GM10248 (cell line): ENCODE measurements at regions not wholly inside any gene's neighbourhood (a gene's known extent, or its start where the extent isn't known, plus 50 kb on each side); places are given as distances from the start of the nearest gene placed in this dataset.

Source experiments
- CTCF ChIA-PET: fragments of 300-600 bp; sonication (Branson Sonifier 250); formaldehyde crosslinking; extraction: SDS; loops from one replicate; lab custom pipeline; 2021; ENCODE audit warnings: antibody characterized with exemption; lab: Yijun Ruan, JAX
- POLR2A ChIA-PET: fragments of 350-650 bp; sonication (Branson Sonifier 250); formaldehyde crosslinking; extraction: SDS; loops from one replicate; lab custom pipeline; 2020; ENCODE audit warnings: antibody characterized with exemption; lab: Yijun Ruan, JAX
- DNase-seq: peaks from one replicate; pipeline ENCODE4 v3.0.0; 2012; ENCODE audit errors: extremely low spot score
- TF ChIP-seq, protein P1 (sequence below): IDR thresholded peaks from 2 replicates; pipeline ENCODE4 v1.5.1; 2012; ENCODE audit warnings: mild to moderate bottlenecking, low read depth; ENCODE audit errors: extremely low read depth, missing control alignments, control extremely low read depth

DNA sequence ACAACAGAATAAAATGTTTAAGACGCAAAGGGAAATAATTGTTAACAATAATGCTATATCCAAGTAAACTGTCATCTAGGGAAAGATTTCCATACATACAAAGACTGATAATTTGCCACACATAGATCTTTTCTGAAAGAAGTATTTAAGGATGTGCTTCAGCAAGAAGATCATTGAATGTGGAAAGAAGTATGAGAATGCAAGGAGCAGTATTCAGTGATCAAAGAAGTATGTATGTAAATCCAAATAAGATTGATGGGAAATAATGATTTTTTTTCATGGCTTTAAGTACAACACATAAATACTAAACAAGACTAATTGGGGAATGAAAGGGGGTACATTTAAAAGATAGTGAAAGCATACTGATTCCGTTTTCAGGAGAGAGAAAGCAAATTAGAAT is 410.4 kb upstream of the HS6ST1 start:
- no peak for DNase-seq
- ChIA-PET CTCF (interaction anchor here (2.6 kb wide), 1 partner anchor 27 kb away, joined by 11 read pairs; no protein-coding TSS in a partner anchor), POLR2A (no interaction called here)
- TF ChIP-seq, protein P1, sequence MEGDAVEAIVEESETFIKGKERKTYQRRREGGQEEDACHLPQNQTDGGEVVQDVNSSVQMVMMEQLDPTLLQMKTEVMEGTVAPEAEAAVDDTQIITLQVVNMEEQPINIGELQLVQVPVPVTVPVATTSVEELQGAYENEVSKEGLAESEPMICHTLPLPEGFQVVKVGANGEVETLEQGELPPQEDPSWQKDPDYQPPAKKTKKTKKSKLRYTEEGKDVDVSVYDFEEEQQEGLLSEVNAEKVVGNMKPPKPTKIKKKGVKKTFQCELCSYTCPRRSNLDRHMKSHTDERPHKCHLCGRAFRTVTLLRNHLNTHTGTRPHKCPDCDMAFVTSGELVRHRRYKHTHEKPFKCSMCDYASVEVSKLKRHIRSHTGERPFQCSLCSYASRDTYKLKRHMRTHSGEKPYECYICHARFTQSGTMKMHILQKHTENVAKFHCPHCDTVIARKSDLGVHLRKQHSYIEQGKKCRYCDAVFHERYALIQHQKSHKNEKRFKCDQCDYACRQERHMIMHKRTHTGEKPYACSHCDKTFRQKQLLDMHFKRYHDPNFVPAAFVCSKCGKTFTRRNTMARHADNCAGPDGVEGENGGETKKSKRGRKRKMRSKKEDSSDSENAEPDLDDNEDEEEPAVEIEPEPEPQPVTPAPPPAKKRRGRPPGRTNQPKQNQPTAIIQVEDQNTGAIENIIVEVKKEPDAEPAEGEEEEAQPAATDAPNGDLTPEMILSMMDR: no peak

DNA sequence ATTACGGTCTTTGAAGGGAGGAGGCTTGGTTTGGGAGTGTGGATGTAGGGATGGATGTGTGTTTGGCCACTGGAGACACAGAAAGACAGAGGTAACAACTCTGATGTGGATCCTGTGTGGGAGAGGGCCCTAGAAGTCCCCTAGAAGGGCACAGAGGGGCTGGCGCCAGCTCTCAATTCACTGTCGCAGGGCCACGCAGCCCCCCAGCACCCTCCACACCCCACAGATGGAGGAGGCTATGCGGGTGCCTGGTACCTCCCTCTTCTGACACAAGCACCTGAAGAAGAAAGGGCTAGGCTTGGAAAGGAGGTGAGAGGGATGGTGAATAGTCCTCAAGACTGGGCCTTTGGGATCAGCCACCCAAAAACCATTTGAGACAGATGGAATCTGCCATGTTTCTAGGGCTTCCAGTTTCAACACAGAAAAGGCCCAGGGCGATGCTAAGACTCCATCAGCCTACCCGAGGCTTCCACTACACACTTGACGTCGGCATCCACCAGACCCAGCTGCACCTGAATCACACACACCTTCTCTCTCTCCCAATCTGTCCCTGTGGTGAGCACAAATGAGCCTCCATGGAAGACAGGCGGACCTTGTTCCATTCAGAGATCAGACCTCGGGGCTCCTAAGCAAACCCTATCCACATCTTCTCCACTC is 413.5 kb upstream of the HS6ST1 start:
- CTCF ChIA-PET: interaction anchor here (1.1 kb wide), 1 partner anchor 16 kb away, joined by 3 read pairs; no protein-coding TSS in a partner anchor
- TF ChIP-seq, protein P1: no peak
- DNase-seq: no peak
- POLR2A ChIA-PET: no interaction called here

DNA sequence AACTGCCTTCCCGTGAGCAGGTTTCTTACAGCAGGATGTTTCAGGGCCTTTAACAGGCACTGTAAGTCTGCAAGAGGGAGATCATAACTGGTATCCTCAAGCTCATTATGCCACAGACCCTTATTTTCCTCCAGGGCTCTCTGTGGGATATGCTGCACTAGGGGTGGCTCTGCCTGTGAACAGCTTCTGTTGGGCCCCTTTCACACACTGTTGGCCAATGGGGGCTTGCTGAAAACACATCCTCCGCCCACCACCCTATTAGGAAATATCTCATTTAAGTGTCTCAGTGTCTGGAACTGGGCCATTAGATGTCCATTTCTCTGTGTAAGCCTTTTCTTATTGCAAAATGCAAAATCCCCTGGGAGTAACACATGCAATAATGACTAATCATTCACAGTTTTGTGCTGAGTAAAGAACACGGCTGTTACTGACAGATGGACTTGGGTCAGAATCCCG is 414.3 kb upstream of the HS6ST1 start:
- no peak for DNase-seq
- TF ChIP-seq, protein P1: no peak
- POLR2A ChIA-PET: no interaction called here
- CTCF ChIA-PET: interaction anchor here (1.1 to 3.1 kb wide), 2 partner anchors 15 to 22 kb away, joined by 3 to 8 read pairs; no protein-coding TSS in a partner anchor

DNA sequence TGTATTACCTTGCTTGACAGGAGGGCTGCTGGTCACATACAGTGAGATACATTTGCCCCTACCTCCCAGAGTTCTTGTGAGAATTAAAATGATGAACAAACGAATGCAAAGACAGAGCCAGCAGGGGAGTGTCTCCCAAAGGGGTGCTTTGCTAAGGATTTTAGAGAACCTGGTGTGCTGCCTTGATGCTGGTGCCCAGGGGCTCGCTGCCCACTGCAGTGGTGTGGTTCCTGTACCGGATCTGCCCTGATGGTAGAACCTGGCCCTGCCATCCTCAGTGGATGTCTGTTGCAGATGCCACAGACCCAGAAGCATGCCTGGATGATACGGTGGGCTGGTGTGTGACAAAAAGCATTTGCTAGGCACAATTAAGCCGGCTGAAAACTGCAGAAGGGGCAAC is 414.8 kb upstream of the HS6ST1 start:
- ChIA-PET CTCF (interaction anchor here (3.1 kb wide), 1 partner anchor 22 kb away, joined by 8 read pairs; no protein-coding TSS in a partner anchor), POLR2A (no interaction called here)
- TF ChIP-seq, protein P1: no peak
- no peak for DNase-seq

DNA sequence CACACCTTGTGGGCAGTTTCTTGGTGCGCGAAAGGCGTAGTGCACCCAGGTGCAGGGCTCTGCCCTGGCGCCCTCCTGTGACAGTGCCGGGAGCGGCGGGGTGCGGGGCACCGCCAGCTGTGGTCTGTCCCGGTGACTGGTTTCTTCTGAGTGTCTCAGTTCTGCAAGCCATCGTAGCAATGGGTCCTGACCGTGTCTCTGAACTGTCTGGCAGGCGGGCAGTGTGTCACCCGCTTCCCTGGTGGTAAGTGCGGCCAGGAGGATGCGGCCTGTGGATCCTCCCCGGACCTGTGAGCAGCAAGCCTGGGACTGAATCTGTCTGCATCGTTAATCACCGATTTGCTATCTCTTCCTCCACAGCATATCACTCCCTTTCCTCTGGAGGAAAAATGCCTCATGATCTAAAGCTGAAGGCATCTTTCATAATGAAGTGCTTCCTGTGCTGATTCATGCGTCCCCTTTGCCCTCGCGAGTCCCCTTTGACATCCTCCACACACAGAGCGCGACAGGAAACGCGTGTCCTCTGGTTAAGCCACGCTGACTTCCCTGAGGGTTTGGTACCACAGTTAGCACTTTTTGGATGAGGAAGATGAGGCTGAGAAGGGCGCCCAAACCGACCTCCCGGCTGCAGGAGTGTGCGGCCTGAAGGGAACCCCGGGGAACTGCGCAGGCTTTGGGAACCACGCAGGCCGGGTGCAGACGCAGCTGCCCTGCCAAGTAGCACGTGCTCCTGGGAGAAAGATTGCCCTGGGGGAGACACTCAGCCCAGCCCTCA is 416.0 kb upstream of the HS6ST1 start:
- TF ChIP-seq, protein P1: no peak

DNA sequence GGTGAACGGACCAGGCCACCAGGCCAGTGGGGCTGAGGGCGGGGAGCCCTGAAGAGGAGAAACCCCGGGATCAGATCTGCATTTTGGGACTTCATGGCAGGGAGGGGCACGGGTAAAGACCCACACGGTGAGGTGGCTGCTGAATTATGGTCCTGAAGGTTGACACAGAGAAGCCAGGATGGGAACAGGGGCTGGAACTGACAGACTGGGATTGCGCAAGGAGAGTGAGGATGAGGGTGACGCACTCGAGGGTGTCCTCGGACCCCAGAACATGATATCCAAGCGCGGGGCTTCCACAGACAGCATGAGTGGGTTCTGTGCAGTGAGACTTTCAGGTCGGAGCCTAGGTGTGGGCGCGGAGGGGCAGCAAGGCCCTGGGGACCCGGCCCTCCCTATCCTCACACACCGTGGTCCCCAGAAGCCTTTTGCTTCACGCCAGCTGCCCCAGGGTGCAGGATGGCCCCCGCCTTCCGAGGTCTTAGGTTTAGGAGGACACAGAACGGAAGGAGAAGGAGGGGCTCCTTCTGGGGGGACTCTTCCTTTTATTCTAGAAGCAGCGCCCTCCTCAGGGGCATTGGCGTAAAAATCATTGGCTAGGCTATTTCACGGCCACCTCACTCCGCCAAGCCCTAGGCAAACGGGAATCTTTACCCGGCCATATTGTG is 416.8 kb upstream of the HS6ST1 start:
- TF ChIP-seq, protein P1: no peak
- ChIA-PET POLR2A (no interaction called here), CTCF (interaction anchor here (2.0 to 3.1 kb wide), 4 partner anchors 8 to 20 kb away, joined by 8 to 18 read pairs (median 12); no protein-coding TSS in a partner anchor)
- DNase-seq: no peak

More for the DNA sequence above, 416.0 kb upstream of the HS6ST1 start:
- CTCF ChIA-PET: interaction anchor here (2.2 to 3.1 kb wide), 3 partner anchors 7 to 20 kb away, joined by 8 to 18 read pairs (median 15); no protein-coding TSS in a partner anchor
- DNase-seq: no peak
- POLR2A ChIA-PET: no interaction called here
